Hepatocyte (in vitro differentiated cells): ENCODE measurements at regions not wholly inside any gene's neighbourhood (a gene's known extent, or its start where the extent isn't known, plus 50 kb on each side); places are given as distances from the start of the nearest gene placed in this dataset.

Experiments used
- CTCF ChIP-seq: fragments of 200-600 bp; sonication (generic); IDR thresholded peaks from 2 replicates; pipeline ENCODE4 v1.5.1; 2016; ENCODE audit warnings: antibody characterized with exemption, mild to moderate bottlenecking; ENCODE audit not compliant: poor library complexity
- EZH2 ChIP-seq: fragments of 200-600 bp; sonication (generic); IDR thresholded peaks from 2 replicates; pipeline ENCODE4 v1.6.1; 2016; ENCODE audit warnings: antibody characterized with exemption, mild to moderate bottlenecking, borderline replicate concordance

- no peak for TF ChIP-seq CTCF
- no peak for TF ChIP-seq EZH2
Measured at GRCh38 chr12:125493704-125494308, 428.6 kb downstream of the AACS start.
